ENCODE measurements at regions not wholly inside any gene's neighbourhood (a gene's known extent, or its start where the extent isn't known, plus 50 kb on each side); places are given as distances from the start of the nearest gene placed in this dataset.
"Not testable (repeated sequence)": the region's sequence is repeated elsewhere in the genome, so short reads cannot be mapped to it uniquely, and the experiment has no call there.

DNA sequence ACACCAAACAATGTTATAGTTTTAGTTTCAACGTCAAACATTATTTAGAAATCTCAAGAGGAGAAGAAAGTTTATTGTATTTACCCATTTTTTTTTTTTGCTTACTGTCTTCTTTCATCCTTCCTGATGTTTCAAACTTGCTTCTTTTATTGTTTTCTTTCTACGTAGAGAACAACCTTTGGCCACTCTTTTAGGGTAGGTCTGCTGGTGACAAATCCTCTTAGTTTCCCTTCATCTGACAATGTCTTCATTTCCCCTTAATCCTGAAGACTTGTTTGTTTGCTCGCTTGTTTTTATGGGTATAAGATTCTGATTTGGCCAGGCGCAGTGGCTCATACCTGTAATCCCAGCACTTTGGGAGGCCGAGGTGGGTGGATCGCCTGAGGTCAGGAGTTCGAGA is 89.1 kb downstream of the RHOU start:
- no peak for DNase-seq (ENCODE audit: low read depth)

- DNase-seq (ENCODE audit: low read depth) = no peak
These were observed 89.8 kb downstream of the RHOU start for GRCh38 chr1:228825041-228825440.

DNA sequence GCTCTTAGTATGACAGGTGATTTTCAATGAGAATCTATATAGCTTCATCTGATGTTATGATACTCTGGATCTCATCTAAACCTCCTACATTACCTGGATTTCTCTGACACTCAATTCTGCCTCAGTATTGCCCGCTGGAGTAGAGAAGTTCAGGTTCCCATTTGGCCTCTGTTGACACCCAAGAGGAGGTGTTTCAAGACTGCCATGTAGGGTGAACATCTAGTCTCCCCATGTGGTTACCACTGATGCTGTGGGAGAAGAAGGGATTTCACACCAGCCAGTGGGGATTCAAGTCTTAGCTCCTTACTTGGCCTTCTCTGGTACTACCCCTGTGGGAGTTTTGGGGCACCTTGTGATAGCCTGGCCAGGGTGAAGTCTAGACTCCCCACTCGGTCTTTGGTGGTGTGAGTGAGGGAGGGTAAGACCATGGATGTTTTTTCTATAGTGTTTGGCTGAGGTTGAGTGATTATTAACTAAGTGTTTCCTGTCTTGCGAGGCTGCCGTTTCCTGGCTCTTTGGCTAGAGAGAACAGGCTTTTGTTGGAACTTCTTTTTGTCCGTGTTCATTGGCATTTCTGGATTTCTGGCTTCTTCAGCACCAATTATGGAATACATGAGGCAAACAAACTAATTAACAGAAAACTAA is 90.7 kb downstream of the RHOU start:
- no peak for DNase-seq (ENCODE audit: low read depth)

GRCh38 chr1:228827019-228827418 is 91.7 kb downstream of the RHOU start:
- no peak for DNase-seq (ENCODE audit: low read depth)

DNA sequence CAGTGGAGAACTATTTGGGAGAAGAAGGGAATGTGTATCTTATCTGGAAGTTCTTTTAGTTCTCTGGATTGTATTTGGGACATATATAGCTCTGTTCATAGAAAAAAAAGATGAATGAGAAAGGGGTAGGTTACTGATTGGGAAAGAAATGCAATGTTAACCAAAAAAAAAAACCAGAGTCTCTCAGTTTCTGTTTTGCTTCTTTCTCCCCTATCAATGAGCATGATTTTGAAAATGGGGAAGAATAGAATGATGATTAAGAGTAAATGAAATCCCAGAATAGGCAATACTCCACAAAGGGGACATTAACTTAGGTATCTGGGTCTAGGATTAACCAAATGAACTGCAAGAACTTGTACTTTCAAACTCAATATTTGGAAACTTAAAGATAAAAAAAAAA is 92.9 kb downstream of the RHOU start:
- no peak for DNase-seq (ENCODE audit: low read depth)

DNA sequence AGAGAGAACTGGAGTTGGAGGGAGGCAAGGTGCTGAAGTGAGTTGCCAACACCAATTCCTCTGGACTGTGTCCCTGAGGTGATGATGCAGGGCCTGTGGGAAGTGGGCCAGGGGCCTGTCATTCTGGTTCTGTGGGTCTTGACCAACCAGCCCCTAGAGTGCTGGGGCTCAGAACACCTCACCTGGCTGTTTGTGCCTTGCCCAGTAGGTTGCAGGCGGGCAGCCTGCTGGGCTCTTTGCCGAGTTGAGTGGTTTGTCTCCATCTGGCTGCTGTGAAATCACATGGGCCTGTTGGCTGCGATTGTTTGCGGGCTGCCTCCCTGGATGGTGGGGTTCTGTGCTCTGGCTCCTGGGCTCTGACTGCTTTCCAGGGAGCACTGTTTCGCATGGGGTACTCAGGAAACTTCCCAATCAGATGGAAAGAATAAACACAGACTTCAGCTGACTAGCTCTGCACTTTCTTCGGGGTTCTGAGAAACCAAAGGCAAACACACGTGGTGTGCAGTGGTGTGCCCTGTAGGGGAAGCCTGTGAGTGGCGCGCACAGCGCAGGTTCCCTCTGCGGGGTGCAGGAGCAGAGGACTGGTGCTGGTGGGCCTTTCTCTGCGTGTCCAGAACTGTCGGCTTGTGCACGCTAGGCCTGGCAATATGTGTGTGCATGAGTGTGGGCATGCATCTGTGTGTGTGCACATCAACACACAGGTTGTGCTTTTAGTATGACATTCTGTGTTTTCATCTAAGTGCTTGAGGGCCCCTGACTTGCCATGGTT is 95.1 kb downstream of the RHOU start:
- no peak for DNase-seq (ENCODE audit: low read depth)

- DNase-seq (ENCODE audit: low read depth) = peak; percentile 77
These were observed 95.7 kb downstream of the RHOU start for GRCh38 chr1:228830954-228831481.

GRCh38 chr1:228833911-228834688 is 98.8 kb downstream of the RHOU start:
- no peak for DNase-seq (ENCODE audit: low read depth)

- DNase-seq (ENCODE audit: low read depth) = no peak
These were observed 100.2 kb downstream of the RHOU start for GRCh38 chr1:228835456-228835855.

- DNase-seq (ENCODE audit: low read depth) = no peak
These were observed 100.6 kb downstream of the RHOU start for GRCh38 chr1:228835911-228836310.

- no peak for DNase-seq (ENCODE audit: low read depth)
These were observed 101.1 kb downstream of the RHOU start for GRCh38 chr1:228836427-228836826.

DNA sequence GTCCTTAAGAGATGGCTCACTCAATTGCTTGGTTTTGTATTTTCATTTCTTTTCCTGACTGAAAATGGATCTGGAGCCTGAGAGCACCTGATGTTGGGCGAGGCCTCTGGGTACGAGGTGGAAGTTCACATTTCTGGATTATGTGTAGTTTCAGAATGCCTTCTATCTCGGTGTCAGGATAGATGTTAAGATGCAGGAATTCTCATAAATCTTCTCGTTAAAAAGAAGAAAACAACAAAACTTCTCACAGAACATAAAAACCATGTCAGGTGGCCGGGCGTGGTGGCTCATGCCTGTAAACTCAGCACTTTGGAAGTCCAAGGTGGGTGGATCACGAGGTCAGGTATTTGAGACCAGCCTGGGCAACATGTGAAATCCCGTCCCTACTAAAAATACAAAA is 101.8 kb downstream of the RHOU start:
- no peak for DNase-seq (ENCODE audit: low read depth)

DNA sequence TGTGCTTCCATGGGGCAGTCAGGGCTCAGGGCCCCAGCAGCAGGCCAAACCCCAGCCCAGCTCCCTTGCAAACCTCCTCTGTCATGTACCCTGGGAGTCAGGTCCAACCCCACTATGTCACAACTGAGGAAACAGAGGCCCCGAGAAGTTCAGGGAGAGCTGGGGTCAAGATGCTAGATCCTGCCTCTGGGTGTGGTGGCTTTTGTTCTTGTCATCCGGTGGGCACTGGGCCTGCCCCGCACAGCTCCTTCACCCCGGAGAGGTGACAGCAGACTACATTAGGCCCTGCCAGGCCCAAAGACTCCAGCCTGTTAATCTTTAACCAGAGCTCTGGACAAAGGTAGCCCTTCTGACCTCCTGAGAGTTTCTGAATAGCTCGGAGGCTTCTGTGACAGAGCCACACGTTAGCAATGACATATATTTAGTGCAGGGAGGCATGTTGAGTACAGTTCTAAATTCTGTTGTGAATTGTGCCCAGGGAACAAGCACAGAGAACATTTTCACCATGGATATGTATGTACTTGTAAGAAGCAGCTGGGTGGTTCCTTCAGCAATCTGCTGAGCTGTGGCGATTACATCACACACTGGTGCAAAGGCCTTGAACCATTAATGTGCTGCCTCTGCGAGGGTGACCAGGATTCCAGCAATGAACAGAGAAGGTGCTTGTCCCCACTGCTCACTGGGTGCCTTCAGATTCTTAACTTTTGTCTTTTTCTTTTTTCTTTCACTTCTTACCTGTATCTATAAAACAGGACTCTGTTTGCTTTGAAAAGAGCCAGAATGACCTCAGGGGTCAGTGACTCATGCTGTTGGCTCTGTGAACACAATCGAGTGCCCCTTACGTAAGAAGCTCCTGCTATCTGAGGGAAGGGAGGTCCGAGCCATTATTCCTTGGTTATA is 102.8 kb downstream of the RHOU start:
- DNase-seq (ENCODE audit: low read depth) = peak; percentile 75

DNA sequence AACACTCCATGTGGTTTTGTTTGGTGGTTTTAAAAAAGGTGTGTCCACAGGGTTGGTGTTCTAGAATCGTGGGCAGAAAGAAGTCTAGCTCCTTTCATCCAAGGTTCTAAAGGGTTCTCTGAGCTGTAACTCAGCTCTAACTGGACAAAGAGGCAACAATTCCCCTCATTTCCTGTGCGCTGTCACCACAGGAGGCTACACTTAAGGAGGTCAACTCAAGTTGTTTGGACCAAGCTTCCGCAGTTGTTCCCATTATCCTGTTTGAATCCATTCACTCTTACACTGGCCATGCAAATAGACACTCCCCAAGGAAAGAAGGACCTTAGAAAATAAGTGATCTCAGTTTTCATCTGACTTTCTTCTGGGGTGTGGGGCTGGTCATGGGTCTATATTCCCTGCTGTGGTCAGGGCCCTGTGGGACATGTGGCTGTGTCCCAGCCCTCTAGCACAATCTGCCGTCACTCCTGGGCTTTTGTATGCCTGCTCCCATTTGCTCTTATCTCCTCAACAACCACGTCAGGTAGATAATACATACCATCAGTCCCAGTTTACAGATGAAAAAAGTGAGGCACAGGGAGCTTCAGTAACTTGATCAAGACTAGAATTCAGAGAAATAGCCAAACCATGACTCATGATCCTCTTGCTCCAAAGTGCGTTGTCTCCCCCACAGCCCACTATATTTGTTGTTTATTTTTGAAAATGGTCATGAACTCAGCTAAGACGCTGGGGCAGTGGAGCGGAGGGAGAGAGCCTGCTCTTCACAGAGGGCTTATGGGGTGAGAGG is 103.6 kb downstream of the RHOU start:
- no peak for DNase-seq (ENCODE audit: low read depth)

DNA sequence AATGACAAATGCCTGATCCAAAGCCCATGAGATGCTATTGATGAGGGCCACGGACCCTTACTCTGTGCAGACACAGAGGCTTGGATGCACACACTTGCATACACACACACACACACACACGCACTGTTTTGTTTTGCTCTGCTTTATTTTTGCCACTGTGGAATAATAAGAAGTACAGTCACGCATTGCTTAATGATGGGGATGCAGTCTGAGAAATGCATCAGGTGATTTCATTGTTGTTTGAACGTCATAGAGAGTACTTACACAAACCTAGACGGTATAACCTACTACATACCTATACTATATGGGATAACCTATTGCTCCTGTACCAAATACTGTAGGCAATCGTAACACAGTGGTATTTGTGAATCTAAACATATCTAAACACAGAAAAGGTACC is 104.4 kb downstream of the RHOU start:
- no peak for DNase-seq (ENCODE audit: low read depth)

- no peak for DNase-seq (ENCODE audit: low read depth)
These were observed 106.4 kb downstream of the RHOU start for GRCh38 chr1:228841632-228842031.

DNA sequence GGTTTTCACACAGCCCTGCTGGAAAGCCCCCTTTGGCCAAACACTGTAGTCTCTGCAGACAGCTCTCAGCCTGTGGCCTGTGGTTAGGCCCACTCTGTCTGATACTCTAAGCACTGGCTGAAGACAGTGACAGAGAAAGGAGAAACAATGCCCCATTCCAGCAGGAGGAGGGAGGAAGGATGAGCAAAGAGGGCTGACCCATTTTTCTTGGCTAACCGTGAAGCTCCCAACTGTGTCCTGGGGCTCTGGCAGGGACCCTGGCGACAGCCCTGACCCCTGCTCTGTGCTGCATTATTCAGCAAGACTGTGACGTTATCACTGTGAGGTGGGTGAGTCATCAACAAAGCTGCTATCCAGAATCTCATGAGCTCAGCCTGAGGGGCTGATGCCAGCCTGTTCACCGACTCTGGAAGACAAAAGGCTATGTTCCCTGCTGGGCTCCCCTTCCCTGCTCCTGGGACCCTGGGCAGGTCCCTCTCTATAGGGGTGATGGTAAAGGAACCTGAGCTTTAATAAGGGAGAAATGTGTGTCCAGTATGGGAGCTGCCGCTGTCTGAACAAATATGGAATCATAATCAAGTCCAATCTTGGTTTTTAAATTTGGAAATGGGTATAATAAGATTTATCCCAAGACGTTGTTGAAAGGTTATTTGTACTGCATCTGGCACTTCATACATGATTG is 107.0 kb downstream of the RHOU start:
- peak; percentile 62 for DNase-seq (ENCODE audit: low read depth)

GRCh38 chr1:228845101-228845500 is 109.8 kb downstream of the RHOU start:
- no peak for DNase-seq (ENCODE audit: low read depth)

GRCh38 chr1:228846952-228847351 is 111.7 kb downstream of the RHOU start:
- DNase-seq (ENCODE audit: low read depth) = no peak

GRCh38 chr1:228847451-228847850 is 112.2 kb downstream of the RHOU start:
- not testable (repeated sequence) for DNase-seq (ENCODE audit: low read depth)
